Hypothalamus (tissue), 51 donors: ENCODE measurements at regions not wholly inside any gene's neighbourhood (a gene's known extent, or its start where the extent isn't known, plus 50 kb on each side); places are given as distances from the start of the nearest gene placed in this dataset.
"Not testable (repeated sequence)": the region's sequence is repeated elsewhere in the genome, so short reads cannot be mapped to it uniquely, and the experiment has no call there.

Source experiments
- DNase-seq, 51 donors: peaks; one replicate each; lab custom pipeline; 2025; lab: John Stamatoyannopoulos, UW

DNA sequence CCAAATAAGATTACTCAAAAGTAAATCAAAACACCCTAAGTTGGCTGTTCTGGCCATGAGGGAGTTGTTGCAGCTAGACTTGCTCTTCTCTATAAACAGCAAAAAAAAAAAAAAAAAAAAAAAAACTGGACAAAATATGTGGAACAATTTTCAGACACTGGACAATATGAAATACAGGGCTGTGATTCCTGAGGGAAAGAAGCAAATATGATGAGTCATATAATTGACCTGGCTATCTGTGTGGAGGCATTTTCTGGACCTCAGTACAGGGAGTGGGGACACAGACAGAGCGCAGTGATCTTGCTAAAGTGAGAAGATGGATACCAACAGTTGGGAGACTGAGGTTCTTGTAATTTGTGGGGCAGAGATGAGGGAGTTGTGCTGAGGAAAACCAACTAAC is 192.0 kb upstream of the HAND2 start:
- DNase-seq, result no peak

DNA sequence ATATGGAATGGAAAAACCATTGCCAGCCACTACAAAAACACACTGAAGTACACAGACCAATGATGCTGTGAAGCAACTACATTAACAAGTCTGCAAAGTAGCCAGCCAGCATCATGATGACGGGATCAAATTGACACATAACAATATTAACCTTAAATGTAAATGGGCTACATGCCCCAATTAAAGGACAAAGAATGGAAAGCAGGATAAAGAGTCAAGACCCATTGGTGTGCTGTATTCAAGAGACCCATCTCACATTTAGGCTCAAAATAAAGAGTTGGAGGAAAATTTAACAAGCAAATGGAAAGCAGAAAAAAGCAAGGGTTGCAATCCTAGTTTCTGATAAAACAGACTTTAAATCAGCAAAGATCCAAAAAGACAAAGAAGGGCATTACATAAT is 188.5 kb upstream of the HAND2 start:
- DNase-seq, result not testable (repeated sequence)

DNA sequence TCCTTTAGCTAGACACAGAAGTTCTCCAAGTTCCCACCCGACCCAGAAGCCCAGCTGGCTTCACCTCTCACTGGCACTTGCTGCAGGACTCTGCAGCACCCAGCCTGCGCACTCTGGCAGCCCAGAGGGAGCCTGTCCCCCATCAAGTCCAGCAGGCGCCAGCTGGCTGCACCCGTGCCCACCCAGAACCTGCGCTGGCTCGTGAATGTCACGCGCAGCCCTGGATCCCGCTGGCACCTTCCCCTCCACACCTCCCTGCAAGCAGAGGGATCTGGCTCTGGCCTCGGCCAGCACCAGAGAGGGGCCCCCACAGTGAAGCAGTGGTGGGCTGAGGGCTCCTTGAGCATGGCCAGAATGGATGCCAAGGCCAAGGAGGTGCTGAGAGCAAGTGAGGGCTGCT is 187.6 kb upstream of the HAND2 start:
- DNase-seq, result no peak

DNA sequence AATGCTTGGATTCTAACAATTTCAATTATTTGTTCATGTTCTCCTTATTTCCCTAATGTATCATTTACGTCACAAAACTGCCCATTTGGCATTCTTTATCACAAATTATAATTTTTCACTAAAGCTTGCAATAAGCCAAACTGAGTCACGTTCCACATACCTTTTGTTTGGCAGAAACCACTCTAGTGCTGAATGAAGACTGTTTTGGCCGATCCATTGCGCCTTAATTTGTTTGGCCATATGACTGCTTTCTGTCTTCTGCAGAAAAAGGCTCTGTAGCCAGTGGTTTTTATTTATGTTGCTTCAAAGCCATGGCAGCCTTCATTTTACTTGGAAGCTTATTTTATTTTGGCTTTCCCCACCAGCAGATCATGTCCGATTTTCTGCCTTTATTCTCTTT is 184.4 kb upstream of the HAND2 start:
- DNase-seq, result no peak

DNA sequence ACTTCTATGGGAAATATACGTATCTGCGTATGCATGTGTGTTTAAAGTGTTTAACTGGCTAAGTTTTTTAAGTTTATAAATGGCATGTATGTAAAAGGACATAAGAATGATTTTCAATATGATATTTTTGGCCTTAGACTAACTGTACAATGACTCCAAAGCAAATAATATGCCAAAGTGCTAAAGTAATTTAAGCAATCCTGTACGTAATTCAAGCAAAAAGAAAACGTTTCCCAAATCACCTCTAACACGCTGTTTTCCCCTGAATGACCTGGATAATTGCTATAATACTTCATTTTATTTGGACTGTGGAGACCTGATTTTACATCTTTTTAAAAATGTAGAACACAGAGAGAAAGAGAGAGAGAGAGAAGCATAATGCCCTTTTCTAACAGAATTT is 183.0 kb upstream of the HAND2 start:
- no peak for DNase-seq

DNA sequence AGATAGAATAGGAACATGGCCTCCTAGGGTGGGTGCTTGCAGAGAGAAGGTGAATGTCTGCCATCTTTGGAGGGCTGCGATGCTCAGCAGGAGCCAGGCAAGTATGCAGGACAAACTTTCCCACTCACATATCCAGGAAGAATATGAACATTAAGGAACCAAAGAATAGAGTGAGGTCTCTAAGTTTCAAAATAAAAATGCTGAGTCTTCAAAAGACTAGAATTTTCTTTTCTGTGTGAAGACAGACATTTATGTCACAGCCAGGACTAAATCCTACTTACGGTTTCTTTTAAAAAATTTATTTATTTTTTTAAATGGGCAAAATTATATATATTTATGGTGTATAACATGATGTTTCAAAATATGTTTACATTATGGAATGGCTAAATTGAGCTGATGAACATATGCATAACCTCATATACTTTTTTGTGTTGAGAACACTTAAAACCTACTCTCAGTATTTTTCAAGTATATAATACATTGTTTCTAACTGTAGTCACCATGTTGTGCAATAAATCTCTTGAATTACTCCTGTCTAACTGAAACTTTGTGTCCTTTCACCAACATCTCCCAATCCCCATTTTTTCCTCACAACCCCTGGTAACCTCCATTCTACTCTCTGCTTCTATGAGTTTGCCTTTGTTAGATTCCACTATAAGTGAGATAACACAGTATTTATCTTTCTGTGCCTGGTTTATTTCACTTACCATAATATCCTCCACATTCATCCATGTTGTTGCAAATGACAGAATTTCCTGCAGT is 177.8 kb upstream of the HAND2 start:
- DNase-seq, result no peak

DNA sequence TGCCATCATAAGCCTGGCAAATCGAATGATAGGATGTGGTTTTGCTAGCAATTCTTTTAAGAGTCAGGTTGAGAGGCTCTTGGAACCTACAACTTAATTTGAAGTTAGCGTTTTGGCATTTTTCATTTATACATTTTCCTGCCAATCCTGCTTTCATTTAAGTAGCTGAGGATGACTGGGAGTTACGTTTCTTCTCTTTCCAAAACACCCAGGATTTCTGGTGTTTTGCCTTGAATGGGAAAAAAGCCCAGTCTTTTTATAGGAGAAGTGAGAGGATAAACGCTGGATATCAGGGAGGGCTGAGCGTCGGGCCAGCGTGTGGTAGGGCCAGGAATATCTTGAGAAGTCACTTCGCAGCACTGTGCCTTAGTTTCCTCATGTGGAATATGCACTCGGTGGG is 174.2 kb upstream of the HAND2 start:
- no peak for DNase-seq

DNA sequence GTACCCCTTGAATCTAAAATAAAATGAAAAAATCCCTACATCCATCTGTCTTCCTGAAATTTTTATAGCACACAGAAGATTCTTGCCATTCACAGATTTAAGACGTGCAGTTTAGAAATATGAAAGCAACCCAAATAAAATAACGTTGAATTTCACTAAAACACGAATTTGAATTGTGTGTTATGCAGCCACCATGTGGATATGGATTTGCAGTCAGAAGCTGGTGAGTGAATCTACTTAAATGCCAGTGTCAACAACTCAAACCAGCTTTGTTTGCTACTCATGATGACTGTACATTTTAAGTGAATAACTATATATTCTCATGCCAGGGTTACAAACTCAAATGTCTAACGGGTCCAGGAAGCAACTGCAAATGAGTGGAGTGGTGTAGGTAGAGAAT is 173.0 kb upstream of the HAND2 start:
- no peak for DNase-seq

DNA sequence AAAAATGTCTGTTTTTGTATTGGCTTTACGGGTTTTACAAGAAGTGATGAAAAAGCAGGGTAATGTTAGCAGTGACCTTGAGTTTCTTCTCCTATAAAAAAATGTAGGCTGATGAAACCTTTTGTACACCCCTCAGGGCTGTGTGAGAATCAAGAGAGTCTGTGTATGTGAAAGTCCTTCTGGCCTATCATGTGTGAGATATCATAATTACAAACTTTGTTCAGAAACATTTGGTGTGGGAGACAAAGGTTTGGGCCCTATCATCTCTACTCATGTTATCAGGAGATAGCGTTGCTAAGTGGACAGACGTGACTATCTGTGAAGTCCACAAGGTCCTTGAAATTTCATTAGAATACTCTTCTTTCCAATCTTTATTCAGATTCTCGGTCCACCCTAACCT is 170.6 kb upstream of the HAND2 start:
- DNase-seq, result no peak

DNA sequence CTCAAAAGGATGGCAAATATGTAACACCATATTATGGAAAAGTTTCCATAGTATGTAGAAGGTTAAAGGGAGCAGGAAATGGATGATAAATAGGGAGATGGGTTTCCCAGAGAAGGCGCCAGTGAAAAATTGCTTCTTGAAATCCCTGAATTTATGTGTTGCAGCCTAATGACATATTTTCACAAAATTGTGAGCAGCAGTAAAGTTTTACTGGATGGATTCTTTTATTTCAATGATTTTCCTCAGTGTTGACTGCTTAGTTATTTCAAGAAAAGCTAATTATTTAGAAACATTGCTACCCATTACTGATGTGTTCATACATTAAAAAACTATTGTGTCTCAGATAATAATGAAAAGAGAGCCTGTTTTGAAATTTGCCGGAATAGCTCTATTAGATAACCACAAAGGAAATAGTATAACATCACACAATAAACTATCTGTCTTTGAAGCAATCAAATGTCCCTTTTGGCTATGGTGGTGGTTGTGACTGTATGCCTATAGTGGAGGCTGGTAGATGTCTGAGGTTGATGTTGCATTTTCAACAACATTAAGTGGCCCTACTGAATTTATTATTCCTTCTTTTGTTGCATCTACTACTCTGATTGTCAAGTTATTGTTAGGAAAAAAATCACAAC is 169.9 kb upstream of the HAND2 start:
- DNase-seq, result no peak

DNA sequence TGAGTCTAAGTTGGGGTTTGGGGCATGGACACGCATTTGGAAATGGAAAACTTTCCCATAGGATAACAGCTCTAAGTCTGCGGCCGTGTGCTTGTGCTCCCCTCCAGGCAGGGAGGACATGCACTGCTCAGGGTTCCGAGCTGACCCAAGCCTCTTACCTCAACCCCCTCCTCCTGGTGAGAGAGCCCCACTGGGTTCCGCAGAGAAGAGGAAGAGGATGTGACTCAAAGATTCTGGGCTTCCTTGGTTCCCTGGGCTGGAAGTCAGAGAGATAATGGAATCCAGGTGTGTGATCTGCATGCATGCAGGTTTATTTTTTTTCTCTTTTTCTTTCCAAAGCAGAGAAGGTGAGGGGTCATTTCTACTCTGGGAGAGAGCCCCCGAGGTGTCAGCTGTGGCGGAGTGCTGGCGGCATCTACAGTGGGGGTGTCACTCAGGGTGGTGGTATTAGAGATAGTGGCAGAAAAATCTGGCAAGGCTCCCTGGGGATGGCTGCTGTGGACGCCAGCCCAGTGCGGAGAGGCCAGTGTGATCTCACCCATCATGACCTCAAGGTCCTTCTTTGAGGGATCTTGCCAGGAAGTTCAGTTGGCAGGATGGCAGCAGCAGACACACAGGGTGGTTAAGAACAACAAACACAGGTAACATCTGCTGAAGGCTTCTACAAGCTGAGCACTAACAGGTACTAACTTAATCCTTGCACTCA is 168.7 kb upstream of the HAND2 start:
- DNase-seq, result no peak

DNA sequence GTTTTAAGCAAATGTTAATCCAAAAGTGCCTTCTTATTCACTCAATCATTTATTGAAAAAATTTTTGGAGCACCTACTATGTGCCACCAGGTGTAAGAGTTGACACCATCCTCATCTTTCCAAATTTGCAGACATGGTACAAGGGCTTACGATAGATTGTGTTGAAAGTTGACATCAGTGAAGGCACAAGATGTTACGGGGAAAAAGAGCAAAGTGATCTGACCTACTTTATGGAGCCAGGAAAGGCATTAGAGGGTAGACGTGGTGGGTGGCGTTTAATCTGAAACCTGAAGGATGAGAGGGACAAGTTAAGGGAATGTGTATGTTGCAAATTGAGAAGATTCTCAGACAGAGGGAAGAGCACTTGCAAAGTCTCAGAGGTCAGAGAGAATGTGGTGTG is 167.8 kb upstream of the HAND2 start:
- DNase-seq, result no peak

DNA sequence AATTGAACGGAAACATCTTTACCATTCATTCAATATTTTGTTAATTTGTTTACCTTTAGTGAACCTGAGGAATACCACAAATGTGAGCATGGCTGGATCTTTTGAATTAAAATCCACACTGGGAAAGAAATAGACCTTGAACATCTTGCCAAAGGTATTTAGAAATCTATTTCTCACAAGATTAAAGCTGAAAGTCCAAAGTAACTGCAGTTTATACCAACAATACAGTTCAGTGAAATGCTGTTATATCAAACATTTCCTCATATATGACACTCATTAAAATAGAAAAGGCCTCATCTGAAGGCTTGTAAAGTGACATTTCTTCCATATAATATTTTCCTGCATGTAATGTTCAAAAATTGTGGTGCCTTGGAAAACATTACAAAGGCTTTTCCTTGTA is 166.5 kb upstream of the HAND2 start:
- no peak for DNase-seq

DNA sequence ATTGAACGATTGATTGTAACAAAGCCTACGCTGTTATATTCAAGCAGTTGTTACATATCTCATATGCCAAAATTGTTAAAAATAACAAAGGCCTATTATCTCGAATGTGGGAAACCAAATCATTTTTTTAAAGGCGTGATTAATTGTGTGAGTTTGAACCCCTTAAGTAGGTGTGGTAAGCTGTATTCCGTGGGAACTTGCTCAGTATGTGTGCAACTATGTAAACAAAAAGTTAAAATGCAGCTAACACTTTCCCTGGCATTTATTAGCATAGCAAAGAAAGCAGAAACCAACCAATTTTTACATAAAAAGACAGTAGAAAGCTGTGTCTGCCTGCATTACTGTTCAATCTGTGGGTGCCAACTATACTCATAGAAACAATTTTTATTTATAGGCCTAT is 166.0 kb upstream of the HAND2 start:
- no peak for DNase-seq

DNA sequence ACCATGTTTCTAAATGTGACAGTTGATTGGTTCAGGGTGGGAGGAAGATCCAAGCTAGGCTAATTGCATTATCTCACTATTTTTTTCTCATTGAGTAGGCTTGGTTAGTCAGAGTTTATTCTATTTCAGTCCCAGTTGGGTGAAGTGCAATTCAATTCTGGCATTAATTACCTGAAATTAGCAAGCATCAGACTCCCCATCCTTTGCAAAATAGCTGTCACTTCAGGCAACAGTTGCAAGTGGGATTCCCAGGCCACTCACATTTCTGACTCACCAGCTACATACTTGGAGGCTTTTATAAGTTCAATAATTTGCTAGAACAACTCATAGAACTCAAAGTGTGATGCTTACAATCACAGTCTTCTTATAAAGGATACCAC is 155.8 kb upstream of the HAND2 start:
- peak in 2 of 51 donors; percentile 4 to 32 for DNase-seq

DNA sequence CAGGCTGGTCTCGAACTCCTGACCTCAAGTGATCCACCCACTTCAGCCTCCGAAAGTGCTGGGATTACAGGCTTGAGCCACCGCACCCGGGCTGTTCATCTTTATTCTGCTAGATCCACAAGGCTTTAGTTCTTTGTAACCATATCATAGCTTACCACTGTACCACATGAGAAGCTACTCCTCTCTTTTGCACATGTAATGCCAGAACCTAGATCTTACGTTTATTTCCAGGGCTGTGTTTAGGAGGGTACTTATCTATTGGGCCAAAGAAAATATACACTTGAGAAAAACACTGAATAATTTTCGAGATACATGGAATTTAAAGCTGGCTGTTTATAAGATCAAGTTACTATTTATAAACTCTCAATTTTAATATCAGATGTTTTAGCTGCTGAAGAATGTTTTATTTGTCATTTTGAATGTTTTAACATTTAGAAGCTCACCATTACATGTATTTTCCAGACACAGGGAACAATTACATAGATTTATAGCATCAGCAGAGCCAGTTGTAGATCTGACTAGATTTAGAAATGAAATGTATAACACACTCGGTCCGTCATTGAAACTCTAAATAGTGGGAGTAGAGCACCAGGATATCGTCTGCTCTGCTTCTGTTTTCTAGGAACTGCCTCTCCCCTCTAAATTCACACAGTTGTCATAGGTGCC is 155.3 kb upstream of the HAND2 start:
- DNase-seq, result no peak

DNA sequence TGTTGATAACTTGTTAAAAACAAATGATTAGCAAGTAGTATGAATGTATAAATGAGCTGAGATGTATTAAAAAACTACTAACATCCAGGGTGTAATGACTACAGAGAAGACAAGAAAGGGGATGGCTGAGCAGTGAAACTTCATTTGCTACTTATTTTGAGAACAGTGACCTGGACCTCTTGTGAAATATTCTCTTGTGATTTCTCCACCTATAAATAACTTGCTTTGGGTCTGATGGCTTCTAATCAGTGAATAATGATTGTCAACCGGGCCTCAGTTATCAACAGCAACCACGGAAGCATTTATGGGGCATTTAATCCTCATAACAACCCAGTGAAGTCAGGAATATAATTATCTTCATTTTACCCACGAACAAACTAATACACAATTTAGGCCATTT is 154.2 kb upstream of the HAND2 start:
- DNase-seq, result no peak

DNA sequence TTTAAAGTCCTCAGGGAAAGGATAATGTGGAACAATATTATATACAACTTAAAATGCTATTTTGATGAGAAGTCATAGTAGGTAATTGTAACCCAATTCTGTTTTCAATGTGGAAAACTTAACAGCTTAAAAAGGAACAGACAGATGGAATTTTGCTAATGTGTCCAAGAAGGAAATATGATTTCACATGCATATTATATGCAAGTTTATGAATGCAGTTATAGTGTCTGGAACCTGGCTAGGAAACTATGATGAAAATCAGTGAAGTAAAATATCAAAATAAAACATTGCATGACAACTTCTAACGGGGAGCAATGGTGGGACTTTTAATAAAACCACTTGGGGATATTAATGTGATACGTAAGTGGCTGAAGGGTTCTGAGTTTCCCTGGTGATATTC is 152.6 kb upstream of the HAND2 start:
- DNase-seq, result no peak

DNA sequence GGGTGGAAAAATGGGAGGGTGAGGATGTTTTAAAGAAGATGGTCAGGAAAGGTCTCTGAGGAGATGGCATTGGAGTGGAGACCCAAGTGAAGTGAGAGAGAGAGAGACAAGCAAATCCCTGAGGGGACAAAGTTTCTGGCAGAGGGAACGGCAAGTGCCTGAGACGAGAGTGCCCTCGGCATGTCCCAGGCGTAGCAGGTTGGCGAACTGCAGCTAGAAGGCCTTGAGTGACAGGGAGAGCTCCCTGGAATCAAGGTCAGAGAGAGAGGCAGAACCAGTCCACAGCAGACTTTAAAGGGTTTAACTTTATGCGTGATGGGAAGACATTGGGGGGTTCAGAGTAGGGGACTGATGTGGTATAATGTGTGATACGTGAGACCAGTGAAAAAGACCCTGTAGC is 150.2 kb upstream of the HAND2 start:
- DNase-seq, result no peak

DNA sequence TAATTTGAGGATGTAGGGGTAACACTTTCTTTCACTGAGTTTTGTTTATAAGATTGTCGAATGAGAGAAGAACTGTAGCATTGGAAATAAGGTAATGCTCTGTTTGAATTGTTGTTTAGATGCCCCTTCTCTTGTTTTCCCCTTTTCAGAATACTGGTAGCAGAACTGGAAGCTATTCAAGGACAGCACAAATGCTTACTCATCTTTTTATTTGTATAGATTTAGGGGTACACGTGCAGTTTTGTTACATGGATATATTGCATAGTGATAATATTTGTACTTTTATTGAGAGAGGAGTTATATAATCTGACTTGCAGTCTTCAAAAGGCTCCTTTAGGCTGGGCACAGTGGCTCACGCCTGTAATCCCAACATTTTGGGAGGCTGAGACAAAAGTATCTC is 145.4 kb upstream of the HAND2 start:
- no peak for DNase-seq

DNA sequence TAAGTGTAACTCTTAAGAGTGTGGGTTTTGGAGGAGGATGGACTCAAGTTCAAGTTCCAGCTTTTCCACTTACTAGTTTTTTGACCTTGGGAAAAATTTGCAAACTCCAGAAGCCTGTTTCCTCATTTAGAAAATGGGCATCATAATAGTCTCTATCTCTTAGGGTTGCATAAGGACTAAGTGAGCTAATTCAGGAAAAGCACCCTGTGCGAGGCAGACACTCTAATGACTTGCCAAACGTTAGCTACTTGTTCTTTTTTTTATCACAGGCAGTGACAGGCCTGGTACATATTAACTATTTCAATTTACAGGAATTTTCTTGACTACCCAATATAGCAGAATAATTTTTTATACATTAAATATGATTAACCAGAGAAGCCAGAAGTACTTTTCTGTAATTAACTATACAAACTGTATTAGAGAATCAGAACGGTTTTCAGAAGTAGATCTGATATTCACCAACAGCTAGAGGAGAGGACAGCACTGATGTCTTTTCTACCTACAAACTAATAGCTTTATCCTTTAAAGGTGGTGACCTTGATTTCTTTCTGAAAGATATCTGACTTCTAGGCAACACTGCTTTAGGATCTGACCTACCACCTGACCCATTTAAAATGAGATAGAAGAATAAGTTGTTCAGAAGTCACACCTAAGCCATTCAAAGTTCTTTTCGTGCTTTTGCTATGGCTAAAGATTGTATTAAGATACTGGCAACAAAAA is 139.6 kb upstream of the HAND2 start:
- no peak for DNase-seq
